ENCODE measurements at regions not wholly inside any gene's neighbourhood (a gene's known extent, or its start where the extent isn't known, plus 50 kb on each side); places are given as distances from the start of the nearest gene placed in this dataset.

DNA sequence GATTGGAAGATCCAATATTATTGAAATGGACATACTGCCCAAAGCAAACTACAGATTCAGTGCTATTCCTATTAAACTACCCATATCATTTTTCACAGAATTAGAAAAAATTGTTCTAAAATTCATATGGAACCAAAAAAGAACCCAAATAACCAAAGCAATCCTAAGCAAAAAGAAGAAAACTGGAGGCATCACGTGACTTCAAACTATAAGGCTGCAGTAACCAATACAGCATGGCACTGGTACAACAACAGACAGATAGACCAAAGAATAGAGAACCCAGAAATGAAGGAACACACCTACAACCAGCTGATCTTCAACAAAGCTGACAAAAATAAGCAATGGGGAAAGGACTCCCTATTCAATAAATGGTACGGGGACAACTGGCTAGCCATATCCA, 765.4 kb downstream of the SORCS3 start:
- TF ChIP-seq, protein P1, sequence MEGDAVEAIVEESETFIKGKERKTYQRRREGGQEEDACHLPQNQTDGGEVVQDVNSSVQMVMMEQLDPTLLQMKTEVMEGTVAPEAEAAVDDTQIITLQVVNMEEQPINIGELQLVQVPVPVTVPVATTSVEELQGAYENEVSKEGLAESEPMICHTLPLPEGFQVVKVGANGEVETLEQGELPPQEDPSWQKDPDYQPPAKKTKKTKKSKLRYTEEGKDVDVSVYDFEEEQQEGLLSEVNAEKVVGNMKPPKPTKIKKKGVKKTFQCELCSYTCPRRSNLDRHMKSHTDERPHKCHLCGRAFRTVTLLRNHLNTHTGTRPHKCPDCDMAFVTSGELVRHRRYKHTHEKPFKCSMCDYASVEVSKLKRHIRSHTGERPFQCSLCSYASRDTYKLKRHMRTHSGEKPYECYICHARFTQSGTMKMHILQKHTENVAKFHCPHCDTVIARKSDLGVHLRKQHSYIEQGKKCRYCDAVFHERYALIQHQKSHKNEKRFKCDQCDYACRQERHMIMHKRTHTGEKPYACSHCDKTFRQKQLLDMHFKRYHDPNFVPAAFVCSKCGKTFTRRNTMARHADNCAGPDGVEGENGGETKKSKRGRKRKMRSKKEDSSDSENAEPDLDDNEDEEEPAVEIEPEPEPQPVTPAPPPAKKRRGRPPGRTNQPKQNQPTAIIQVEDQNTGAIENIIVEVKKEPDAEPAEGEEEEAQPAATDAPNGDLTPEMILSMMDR (optimal IDR thresholded peaks at IDR 0.05 in 1 of 3, IDR thresholded peaks at IDR 0.05 in 1 of 3, conservative IDR thresholded peaks at IDR 0.05 in 1 of 3; ENCODE audit: extremely low read depth in 1 of 3, insufficient read depth in 2 of 3, low read length in 3 of 3), result no peak
- no peak for TF ChIP-seq EZH2 (IDR thresholded peaks at IDR 0.05; ENCODE audit: low read length)

All from keratinocyte (primary cell).